IMR-90 (cell line): ENCODE measurements at regions not wholly inside any gene's neighbourhood (a gene's known extent, or its start where the extent isn't known, plus 50 kb on each side); places are given as distances from the start of the nearest gene placed in this dataset.

Source experiments
- ATAC-seq: fragments of 200-7000 bp; cut with Tn5 transposase; 2 replicates; pipeline ENCODE4 v1.9.1; 2020; ENCODE audit warnings: low read depth, mild to moderate bottlenecking, moderate library complexity
- BruUV-seq: library from RNA; stranded (reverse); fragments of 400-500 nt; replicated peaks from 2 replicates; lab custom pipeline; 2021; lab: Mats Ljungman, UMichigan
- CTCF ChIA-PET: fragments of 300-600 bp; formaldehyde crosslinking; extraction: SDS; loops from one replicate; lab custom pipeline; 2021; ENCODE audit warnings: antibody characterized with exemption; lab: Yijun Ruan, JAX
- POLR2A ChIA-PET: fragments of 300-600 bp; sonication (Branson Sonifier 250); formaldehyde crosslinking; loops from one replicate; lab custom pipeline; 2022; ENCODE audit warnings: antibody characterized with exemption; ENCODE audit not compliant: unreplicated experiment; lab: Charles Lee
- DNase-seq: peaks from one replicate; pipeline ENCODE4 v3.0.0; 2013
- H2AFZ ChIP-seq: replicated peaks from 2 replicates; pipeline ENCODE3; 2013; ENCODE audit warnings: low read length, mild to moderate bottlenecking; ENCODE audit not compliant: poor library complexity
- H2AK5ac ChIP-seq: 2 replicates; pipeline ENCODE4 v1.6.1; 2013; ENCODE audit warnings: low read depth, low read length, inconsistent platforms
- H2AK9ac ChIP-seq: replicated peaks from 2 replicates; pipeline ENCODE3; 2013; ENCODE audit warnings: mild to moderate bottlenecking, low read depth, low read length, moderate library complexity; ENCODE audit not compliant: poor library complexity
- H2BK120ac ChIP-seq: 2 replicates; pipeline ENCODE4 v1.6.1; 2013; ENCODE audit warnings: low read depth, low read length, inconsistent platforms
- H2BK15ac ChIP-seq: 3 replicates; pipeline ENCODE4 v1.6.1; 2013; ENCODE audit warnings: low read depth, low read length, inconsistent platforms
- H2BK20ac ChIP-seq: 2 replicates; pipeline ENCODE4 v1.6.1; 2013; ENCODE audit warnings: low read depth, mild to moderate bottlenecking, inconsistent platforms, low read length, moderate library complexity
- H2BK5ac ChIP-seq: 2 replicates; pipeline ENCODE4 v1.6.1; 2013; ENCODE audit warnings: mild to moderate bottlenecking, low read depth, low read length, inconsistent platforms; ENCODE audit not compliant: poor library complexity, severe bottlenecking
- H3K14ac ChIP-seq: replicated peaks from 2 replicates; pipeline ENCODE4 v1.6.1; 2013; ENCODE audit warnings: low read depth, low read length, inconsistent platforms
- H3K18ac ChIP-seq: 2 replicates; pipeline ENCODE4 v1.6.1; 2013; ENCODE audit warnings: low read depth, low read length, control low read depth
- H3K23ac ChIP-seq: 2 replicates; pipeline ENCODE4 v1.6.1; 2013; ENCODE audit warnings: low read depth, low read length, inconsistent platforms
- H3K27ac ChIP-seq: 2 replicates; pipeline ENCODE4 v1.5.1; 2013; ENCODE audit warnings: mild to moderate bottlenecking, control low read depth, low read length; ENCODE audit not compliant: insufficient read depth
- H3K27me3 ChIP-seq: 2 replicates; pipeline ENCODE4 v1.6.1; 2013; ENCODE audit warnings: low read length; ENCODE audit not compliant: control insufficient read depth, insufficient read depth
- H3K36me3 ChIP-seq: 2 replicates; pipeline ENCODE4 v1.6.1; 2013; ENCODE audit warnings: low read length, mixed read lengths; ENCODE audit not compliant: control insufficient read depth, insufficient read depth
- H3K4ac ChIP-seq: 2 replicates; pipeline ENCODE4 v1.6.1; 2013; ENCODE audit warnings: low read depth, low read length, inconsistent platforms
- H3K4me1 ChIP-seq: 2 replicates; pipeline ENCODE4 v1.6.1; 2013; ENCODE audit warnings: low read length, mixed read lengths; ENCODE audit not compliant: control insufficient read depth, insufficient read depth
- H3K4me2 ChIP-seq: 2 replicates; pipeline ENCODE4 v1.6.1; 2013; ENCODE audit warnings: low read depth, mild to moderate bottlenecking, control low read depth, low read length, moderate library complexity
- H3K4me3 ChIP-seq: 2 replicates; pipeline ENCODE4 v1.5.1; 2013; ENCODE audit warnings: low read depth, mild to moderate bottlenecking, control low read depth, low read length, moderate library complexity; ENCODE audit not compliant: insufficient read depth
- H3K56ac ChIP-seq: 2 replicates; pipeline ENCODE4 v1.6.1; 2013; ENCODE audit warnings: low read length, inconsistent platforms; ENCODE audit not compliant: insufficient read depth; ENCODE audit errors: extremely low read depth
- H3K79me1 ChIP-seq, 2 experiments: 2 replicates each; pipeline ENCODE4 v1.6.1; 2013; ENCODE audit warnings: low read length in 2 of 2, inconsistent platforms in 1 of 2, low read depth in 1 of 2
- H3K9ac ChIP-seq: 2 replicates; pipeline ENCODE4 v1.6.1; 2013; ENCODE audit warnings: low read depth, low read length, control low read depth
- H3K9me1 ChIP-seq: 2 replicates; pipeline ENCODE4 v1.6.1; 2013; ENCODE audit warnings: low read length, inconsistent platforms; ENCODE audit not compliant: insufficient read depth
- H3K9me3 ChIP-seq: 2 replicates; pipeline ENCODE4 v1.6.1; 2013; ENCODE audit warnings: low read length; ENCODE audit not compliant: control insufficient read depth, insufficient read depth
- H4K20me1 ChIP-seq: 2 replicates; pipeline ENCODE4 v1.6.1; 2013; ENCODE audit warnings: low read length, inconsistent platforms; ENCODE audit not compliant: insufficient read depth
- H4K5ac ChIP-seq: 2 replicates; pipeline ENCODE4 v1.6.1; 2013; ENCODE audit warnings: mild to moderate bottlenecking, low read depth, low read length, control low read depth
- H4K8ac ChIP-seq, 2 experiments: 2 replicates each; pipeline ENCODE4 v1.6.1; 2013; ENCODE audit warnings: low read depth in 2 of 2, low read length in 2 of 2, control low read depth in 1 of 2, inconsistent platforms in 1 of 2
- H4K91ac ChIP-seq: 2 replicates; pipeline ENCODE4 v1.6.1; 2013; ENCODE audit warnings: low read depth, low read length, inconsistent platforms; ENCODE audit not compliant: insufficient read depth
- BHLHE40 ChIP-seq: fragments of 150-350 bp; IDR thresholded peaks from 2 replicates; pipeline ENCODE4 v1.6.1; 2016; ENCODE audit warnings: mild to moderate bottlenecking, low read depth, low read length
- CEBPB ChIP-seq: IDR thresholded peaks from 2 replicates; pipeline ENCODE4 v1.6.1; 2012; ENCODE audit warnings: low read depth, low read length, improper control_type of control experiment
- ELK1 ChIP-seq: fragments of 150-350 bp; IDR thresholded peaks from 2 replicates; pipeline ENCODE4 v1.6.1; 2016; ENCODE audit warnings: low read depth, mild to moderate bottlenecking, low read length, moderate library complexity, borderline replicate concordance
- FOS ChIP-seq: fragments of 150-350 bp; IDR thresholded peaks from 2 replicates; pipeline ENCODE4 v1.6.1; 2016; ENCODE audit warnings: low read depth, low read length
- MAZ ChIP-seq: IDR thresholded peaks from 2 replicates; pipeline ENCODE4 v1.6.1; 2012; ENCODE audit warnings: low read depth, mild to moderate bottlenecking, low read length, improper control_type of control experiment, moderate library complexity, borderline replicate concordance
- MXI1 ChIP-seq: IDR thresholded peaks from 2 replicates; pipeline ENCODE4 v1.6.1; 2012; ENCODE audit warnings: low read depth, mild to moderate bottlenecking, low read length, moderate library complexity, borderline replicate concordance
- POLR2A ChIP-seq: IDR thresholded peaks from 2 replicates; pipeline ENCODE4 v1.6.1; 2012; ENCODE audit warnings: mild to moderate bottlenecking, low read depth, low read length
- USF2 ChIP-seq: fragments of 150-350 bp; IDR thresholded peaks from 2 replicates; pipeline ENCODE4 v1.6.1; 2017; ENCODE audit warnings: mild to moderate bottlenecking, antibody characterized with exemption, low read length, low read depth
- WGBS, 2 experiments: methylation state at CpG; one replicate each; pipeline versions ENCODE4 v1.1.5 to v1.1.7; 2013; ENCODE audit warnings: missing lambda C conversion rate in 2 of 2; ENCODE audit not compliant: insufficient read length in 1 of 2; ENCODE audit errors: extremely low coverage in 2 of 2; 5-methylcytosine and 5-hydroxymethylcytosine counted together
- dilution Hi-C: fragments of 300-500 bp; cut with HindIII; formaldehyde crosslinking; loops from one replicate; pipeline ENCODE4 v1.14.3; 2018; ENCODE audit warnings: low sequenced_read_pairs; ENCODE audit not compliant: unreplicated experiment
- in situ Hi-C: fragments of 300-500 bp; cut with MboI; formaldehyde crosslinking; loops from 3 replicates; pipeline ENCODE4 v1.14.3; 2019; ENCODE audit warnings: low sequenced_read_pairs, inconsistent platforms, mixed read lengths
- intact Hi-C: fragments of 100-400 bp; cut with micrococcal nuclease; formaldehyde crosslinking; loops from 2 replicates; pipeline ENCODE4 v1.10.0; 2022

- H2BK5ac ChIP-seq: no peak overlapping the region
- ATAC-seq: no peak
- no peak overlapping the region for H2AK9ac ChIP-seq
- H3K27ac ChIP-seq: no peak overlapping the region
- H3K4me1 ChIP-seq: no peaks in the 10 kb centered on the region
- BruUV-seq: no TSS peak
- ChIA-PET CTCF (interaction anchor here (0.6 kb wide), 1 partner anchor 105 kb away, joined by 4 read pairs; no protein-coding TSS in a partner anchor), POLR2A (no interaction called here)
- no peak overlapping the region for H3K4me3 ChIP-seq
- no peak overlapping the region for H2AFZ ChIP-seq
- H4K91ac ChIP-seq: no peak overlapping the region
- H3K36me3 ChIP-seq: no peaks in the 10 kb centered on the region
- H3K56ac ChIP-seq: no peak overlapping the region
- no peak overlapping the region for H4K5ac ChIP-seq
- H3K14ac ChIP-seq: no peak overlapping the region
- no peak overlapping the region for H2BK20ac ChIP-seq
- H3K27me3 ChIP-seq: no peaks in the 10 kb centered on the region
- dilution Hi-C loops: no loop called here
- H3K9me3 ChIP-seq: peaks cover 25% of the 10 kb centered on the region; the same call in 1 of the 2 replicates
- intact Hi-C loops: no loop called here
- no peak overlapping the region for H3K18ac ChIP-seq
- no peak overlapping the region for H2BK15ac ChIP-seq
- H2AK5ac ChIP-seq: no peak overlapping the region
- no peak for TF ChIP-seq ELK1
- TF ChIP-seq POLR2A: no peak
- TF ChIP-seq MXI1: no peak
- no peak for TF ChIP-seq BHLHE40
- TF ChIP-seq CEBPB: no peak
- TF ChIP-seq USF2: no peak
- no peak for TF ChIP-seq MAZ
- TF ChIP-seq FOS: no peak
- 60% methylated on average over 1 of the region's 8 CpGs; no CpG with 5 or more reads in 1 of the 2 experiments for WGBS, 2 experiments
- no peak overlapping the region for H3K23ac ChIP-seq
- no peak overlapping the region for H4K8ac ChIP-seq
- H3K79me1 ChIP-seq: no peaks in the 10 kb centered on the region
- no peak overlapping the region for H3K9ac ChIP-seq
- H3K4ac ChIP-seq: no peak overlapping the region
- H4K20me1 ChIP-seq: no peaks in the 10 kb centered on the region
- in situ Hi-C loops: no loop called here
- DNase-seq: no peak
- no peak overlapping the region for H3K4me2 ChIP-seq
- no peaks in the 10 kb centered on the region for H3K9me1 ChIP-seq
- H2BK120ac ChIP-seq: no peak overlapping the region
Measured at GRCh38 chr2:15793078-15793913, 147.1 kb upstream of the MYCN start.
